PC-3 (cell line): ENCODE measurements at regions not wholly inside any gene's neighbourhood (a gene's known extent, or its start where the extent isn't known, plus 50 kb on each side); places are given as distances from the start of the nearest gene placed in this dataset.

Experiments used
- ATAC-seq: fragments of 200-7000 bp; cut with Tn5 transposase; 2 replicates; pipeline ENCODE4 v1.9.1; 2020; ENCODE audit warnings: mild to moderate bottlenecking, moderate library complexity
- BruUV-seq: library from RNA; stranded (reverse); fragments of 400-500 nt; replicated peaks from 2 replicates; lab custom pipeline; 2021; lab: Mats Ljungman, UMichigan
- CTCF ChIA-PET: fragments of 300-600 bp; sonication (Branson Sonifier 250); formaldehyde crosslinking; loops from one replicate; lab custom pipeline; 2022; ENCODE audit warnings: antibody characterized with exemption; lab: Charles Lee
- POLR2A ChIA-PET: fragments of 300-600 bp; sonication (Branson Sonifier 250); formaldehyde crosslinking; loops from one replicate; lab custom pipeline; 2022; ENCODE audit warnings: antibody characterized with exemption; ENCODE audit not compliant: unreplicated experiment; lab: Charles Lee
- DNase-seq: peaks from one replicate; pipeline ENCODE4 v3.0.0-alpha.2; 2015
- H2AFZ ChIP-seq: fragments of 300-600 bp; sonication (generic); 2 replicates; pipeline ENCODE4 v1.6.0; 2016; ENCODE audit warnings: antibody characterized with exemption, low read length
- H3F3A ChIP-seq: fragments of 300-600 bp; sonication (generic); one replicate; pipeline ENCODE4 v1.6.0; 2017; ENCODE audit warnings: antibody characterized with exemption, low read length, control low read depth, mild to moderate bottlenecking; ENCODE audit not compliant: unreplicated experiment
- H3K27ac ChIP-seq: fragments of 300-600 bp; sonication (generic); 2 replicates; pipeline ENCODE4 v1.5.1; 2016; ENCODE audit warnings: mild to moderate bottlenecking, low read length
- H3K27me3 ChIP-seq: fragments of 300-600 bp; sonication (generic); 2 replicates; pipeline ENCODE4 v1.6.1; 2016; ENCODE audit warnings: low read length, mixed read lengths
- H3K36me3 ChIP-seq: fragments of 300-600 bp; sonication (generic); 2 replicates; pipeline ENCODE4 v1.6.1; 2016; ENCODE audit warnings: low read depth, mixed run types, low read length, mixed read lengths
- H3K4me1 ChIP-seq: fragments of 300-600 bp; sonication (generic); 2 replicates; pipeline ENCODE4 v1.5.1; 2016; ENCODE audit warnings: low read length; ENCODE audit not compliant: insufficient read depth
- H3K4me2 ChIP-seq: fragments of 300-600 bp; sonication (generic); 2 replicates; pipeline ENCODE4 v1.6.0; 2016; ENCODE audit warnings: low read length
- H3K4me3 ChIP-seq: fragments of 300-600 bp; sonication (generic); 2 replicates; pipeline ENCODE4 v1.5.1; 2016; ENCODE audit warnings: mild to moderate bottlenecking, low read length, mixed read lengths
- H3K79me2 ChIP-seq: fragments of 300-600 bp; sonication (generic); 2 replicates; pipeline ENCODE4 v1.6.1; 2017; ENCODE audit warnings: low read length, mixed read lengths
- H3K9ac ChIP-seq: fragments of 300-600 bp; sonication (generic); 2 replicates; pipeline ENCODE4 v1.6.0; 2016; ENCODE audit warnings: mild to moderate bottlenecking, low read length
- H3K9me2 ChIP-seq: fragments of 300-600 bp; sonication (generic); replicated peaks from 2 replicates; pipeline ENCODE4 v1.6.1; 2016; ENCODE audit warnings: mixed run types, low read length, mixed read lengths
- H3K9me3 ChIP-seq: fragments of 300-600 bp; sonication (generic); 2 replicates; pipeline ENCODE4 v1.6.1; 2016; ENCODE audit warnings: low read length, mixed read lengths
- H4K20me1 ChIP-seq: fragments of 300-600 bp; sonication (generic); 2 replicates; pipeline ENCODE4 v1.6.1; 2016; ENCODE audit warnings: low read length, mixed read lengths
- CTCF ChIP-seq: fragments of 300-600 bp; sonication (generic); conservative IDR thresholded peaks from 2 replicates; pipeline ENCODE4 v1.5.1; 2017; ENCODE audit warnings: antibody characterized with exemption, low read depth, mild to moderate bottlenecking, low read length
- EZH2 ChIP-seq: fragments of 300-600 bp; sonication (generic); IDR thresholded peaks from one replicate; pipeline ENCODE4 v1.6.1; 2017; ENCODE audit warnings: antibody characterized with exemption, mild to moderate bottlenecking, low read length; ENCODE audit not compliant: unreplicated experiment
- EZH2phosphoT487 ChIP-seq: fragments of 300-600 bp; sonication (generic); IDR thresholded peaks from 2 replicates; pipeline ENCODE4 v1.6.1; 2018; ENCODE audit warnings: mild to moderate bottlenecking, antibody characterized with exemption, low read length, borderline replicate concordance
- intact Hi-C: fragments of 100-400 bp; cut with micrococcal nuclease; formaldehyde crosslinking; loops from 2 replicates; pipeline ENCODE4 v1.9.0; 2023

- TF ChIP-seq EZH2phosphoT487 (no peak), CTCF (no peak), EZH2 (no peak)
- Histone ChIP-seq H3K4me3 (no peak overlapping the region), H4K20me1 (no peaks in the 10 kb centered on the region), H3K9ac (peak overlapping the region; percentile 70), H3K79me2 (no peaks in the 10 kb centered on the region), H3K4me1 (peaks cover 38% of the 10 kb centered on the region), H3K4me2 (peak overlapping the region; percentile 75), H3F3A (peaks cover 3% of the 10 kb centered on the region), H3K27me3 (no peaks in the 10 kb centered on the region), H3K27ac (peak overlapping the region; percentile 86), H3K9me3 (no peaks in the 10 kb centered on the region), H3K36me3 (no peaks in the 10 kb centered on the region), H2AFZ (no peak overlapping the region), H3K9me2 (no peaks in the 10 kb centered on the region)
- BruUV-seq: no TSS peak
- CTCF ChIA-PET: no interaction called here
- DNase-seq (peak; percentile 44), ATAC-seq (no peak)
- POLR2A ChIA-PET: no interaction called here
- intact Hi-C loops: no loop called here
These were observed 197.7 kb upstream of the PREP start for GRCh38 chr6:105600336-105601260.

- ATAC-seq (no peak), DNase-seq (no peak)
- Histone ChIP-seq H3K4me1 (peaks cover 61% of the 10 kb centered on the region), H3K36me3 (no peaks in the 10 kb centered on the region), H3K79me2 (no peaks in the 10 kb centered on the region), H3K9ac (no peak overlapping the region), H3K4me2 (no peak overlapping the region), H3K9me2 (no peaks in the 10 kb centered on the region), H3K9me3 (no peaks in the 10 kb centered on the region), H2AFZ (no peak overlapping the region), H3K27me3 (no peaks in the 10 kb centered on the region), H4K20me1 (no peaks in the 10 kb centered on the region), H3K27ac (no peak overlapping the region), H3F3A (peaks cover 4% of the 10 kb centered on the region), H3K4me3 (no peak overlapping the region)
- ChIA-PET CTCF (no interaction called here), POLR2A (no interaction called here)
- intact Hi-C loops: loop anchor here (5.0 to 10.0 kb wide), 5 partner anchors 73 to 489 kb away; partner anchors contain the start of gene PRDM1
- TF ChIP-seq CTCF (no peak), EZH2phosphoT487 (no peak), EZH2 (no peak)
- BruUV-seq: no TSS peak
These were observed 195.4 kb upstream of the PREP start for GRCh38 chr6:105598264-105598663.
